GM12892 (cell line): ENCODE measurements at regions not wholly inside any gene's neighbourhood (a gene's known extent, or its start where the extent isn't known, plus 50 kb on each side); places are given as distances from the start of the nearest gene placed in this dataset.

Experiments
- POLR2A ChIP-seq: IDR thresholded peaks from 2 replicates; pipeline ENCODE4 v1.6.1; 2011; ENCODE audit warnings: low read depth, low read length, control low read depth
- POLR2AphosphoS5 ChIP-seq: IDR thresholded peaks from 2 replicates; pipeline ENCODE4 v1.6.1; 2011; ENCODE audit warnings: low read depth, low read length, control low read depth
- TAF1 ChIP-seq: IDR thresholded peaks from 2 replicates; pipeline ENCODE4 v1.6.1; 2011; ENCODE audit warnings: low read depth, mild to moderate bottlenecking, control low read depth, low read length, borderline replicate concordance

GRCh38 chr10:128462844-128463243, 336.6 kb upstream of the MKI67 start:
- TF ChIP-seq TAF1 (no peak), POLR2AphosphoS5 (no peak), POLR2A (no peak)
